Chondrocyte (in vitro differentiated cells): ENCODE measurements at regions not wholly inside any gene's neighbourhood (a gene's known extent, or its start where the extent isn't known, plus 50 kb on each side); places are given as distances from the start of the nearest gene placed in this dataset.
A peak's percentile ranks its signal among the peaks of the same experiment; 100 is the strongest.
"Not testable (repeated sequence)": the region's sequence is repeated elsewhere in the genome, so short reads cannot be mapped to it uniquely, and the experiment has no call there.

Source experiments
- DNase-seq: peaks from one replicate; pipeline ENCODE4 v3.0.0; 2021; ENCODE audit warnings: mixed read lengths, low spot score
- H3K27ac Mint-ChIP-seq: one replicate; pipeline ENCODE4 v1.8.0; 2021; ENCODE audit warnings: mild to moderate bottlenecking, moderate library complexity, mixed read lengths; ENCODE audit not compliant: unreplicated experiment
- H3K27me3 Mint-ChIP-seq: 2 replicates; pipeline ENCODE4 v1.8.0; 2021; ENCODE audit warnings: low read depth, mixed read lengths
- H3K36me3 Mint-ChIP-seq: 2 replicates; pipeline ENCODE4 v1.8.0; 2021; ENCODE audit warnings: low read depth, mixed read lengths
- H3K4me1 Mint-ChIP-seq: 2 replicates; pipeline ENCODE4 v1.8.0; 2021; ENCODE audit warnings: low read depth, mild to moderate bottlenecking, mixed read lengths
- H3K4me3 Mint-ChIP-seq: one replicate; pipeline ENCODE4 v1.8.0; 2021; ENCODE audit warnings: mild to moderate bottlenecking, moderate library complexity, mixed read lengths; ENCODE audit not compliant: unreplicated experiment
- H3K9me3 Mint-ChIP-seq: 2 replicates; pipeline ENCODE4 v1.8.0; 2021; ENCODE audit warnings: low read depth, mixed read lengths
- CTCF ChIP-seq: fragments of 200-600 bp; sonication (generic); IDR thresholded peaks from 2 replicates; pipeline ENCODE4 v1.5.0; 2021; ENCODE audit warnings: antibody characterized with exemption, mild to moderate bottlenecking, moderate library complexity

- no peak overlapping the region for H3K4me3 Mint-ChIP-seq
- H3K9me3 Mint-ChIP-seq, result no peaks in the 10 kb centered on the region
- DNase-seq, result no peak
- TF ChIP-seq CTCF, result no peak
- no peaks in the 10 kb centered on the region for H3K27me3 Mint-ChIP-seq
- H3K36me3 Mint-ChIP-seq, result no peaks in the 10 kb centered on the region
- no peak overlapping the region for H3K27ac Mint-ChIP-seq
- no peaks in the 10 kb centered on the region for H3K4me1 Mint-ChIP-seq
Measured at GRCh38 chr10:108561649-108562048, 1361.7 kb downstream of the XPNPEP1 start.

GRCh38 chr10:108560488-108560887, 1362.8 kb downstream of the XPNPEP1 start:
- Mint-ChIP-seq H3K27me3 (no peaks in the 10 kb centered on the region), H3K4me3 (no peak overlapping the region), H3K27ac (no peak overlapping the region), H3K36me3 (no peaks in the 10 kb centered on the region), H3K9me3 (no peaks in the 10 kb centered on the region), H3K4me1 (no peaks in the 10 kb centered on the region)
- TF ChIP-seq CTCF, result no peak
- DNase-seq, result no peak

GRCh38 chr10:108556186-108556585, 1367.1 kb downstream of the XPNPEP1 start:
- Mint-ChIP-seq H3K4me3 (no peak overlapping the region), H3K9me3 (no peaks in the 10 kb centered on the region), H3K4me1 (no peaks in the 10 kb centered on the region), H3K27ac (no peak overlapping the region), H3K36me3 (no peaks in the 10 kb centered on the region), H3K27me3 (peaks cover 6% of the 10 kb centered on the region)
- no peak for DNase-seq
- no peak for TF ChIP-seq CTCF

GRCh38 chr10:108545921-108546320, 1377.4 kb downstream of the XPNPEP1 start:
- no peak for TF ChIP-seq CTCF
- H3K4me1 Mint-ChIP-seq, result no peaks in the 10 kb centered on the region

GRCh38 chr10:108544500-108545120, 1378.7 kb downstream of the XPNPEP1 start:
- no peaks in the 10 kb centered on the region for H3K9me3 Mint-ChIP-seq
- H3K27ac Mint-ChIP-seq, result no peak overlapping the region
- no peak overlapping the region for H3K4me3 Mint-ChIP-seq
- H3K27me3 Mint-ChIP-seq, result peaks cover 11% of the 10 kb centered on the region
- no peaks in the 10 kb centered on the region for H3K36me3 Mint-ChIP-seq
- TF ChIP-seq CTCF, result peak; percentile 90
- no peaks in the 10 kb centered on the region for H3K4me1 Mint-ChIP-seq
- peak; percentile 83 for DNase-seq

More at GRCh38 chr10:108545921-108546320, 1377.4 kb downstream of the XPNPEP1 start:
- Mint-ChIP-seq H3K27ac (no peak overlapping the region), H3K27me3 (peaks cover 11% of the 10 kb centered on the region), H3K36me3 (no peaks in the 10 kb centered on the region), H3K4me3 (no peak overlapping the region), H3K9me3 (no peaks in the 10 kb centered on the region)
- DNase-seq, result no peak

GRCh38 chr10:108533551-108533950, 1369.0 kb upstream of the SORCS1 start:
- not testable (repeated sequence) for H3K36me3 Mint-ChIP-seq, DNase-seq, H3K27ac Mint-ChIP-seq, H3K4me1 Mint-ChIP-seq, H3K27me3 Mint-ChIP-seq, H3K4me3 Mint-ChIP-seq
- H3K9me3 Mint-ChIP-seq, result peaks cover 12% of the 10 kb centered on the region
